H9 (cell line): ENCODE measurements at regions not wholly inside any gene's neighbourhood (a gene's known extent, or its start where the extent isn't known, plus 50 kb on each side); places are given as distances from the start of the nearest gene placed in this dataset.

Experiments used
- DNase-seq: peaks from one replicate; pipeline ENCODE4 v3.0.0-alpha.2; 2017
- H2AFZ ChIP-seq: one replicate; pipeline ENCODE4 v1.6.1; 2013; ENCODE audit warnings: mild to moderate bottlenecking, low read length, control low read depth, moderate library complexity
- H2AK5ac ChIP-seq: 2 replicates; pipeline ENCODE4 v1.6.1; 2013; ENCODE audit warnings: low read length, control low read depth, mixed read lengths; ENCODE audit not compliant: insufficient read length
- H2BK120ac ChIP-seq: one replicate; pipeline ENCODE4 v1.6.1; 2013; ENCODE audit warnings: low read depth, mild to moderate bottlenecking, low read length, control low read depth, inconsistent platforms; ENCODE audit not compliant: poor library complexity, severe bottlenecking
- H2BK12ac ChIP-seq: 2 replicates; pipeline ENCODE4 v1.6.1; 2013; ENCODE audit warnings: low read length, control low read depth, mixed read lengths, low read depth; ENCODE audit not compliant: insufficient read length
- H2BK15ac ChIP-seq: 2 replicates; pipeline ENCODE4 v1.6.1; 2013; ENCODE audit warnings: low read depth, low read length, control low read depth
- H2BK20ac ChIP-seq: one replicate; pipeline ENCODE4 v1.6.1; 2013; ENCODE audit warnings: low read depth, mild to moderate bottlenecking, low read length, control low read depth, inconsistent platforms; ENCODE audit not compliant: poor library complexity, severe bottlenecking
- H2BK5ac ChIP-seq: 2 replicates; pipeline ENCODE4 v1.6.1; 2013; ENCODE audit warnings: low read length, control low read depth, mixed read lengths; ENCODE audit not compliant: insufficient read length
- H3K14ac ChIP-seq: 2 replicates; pipeline ENCODE4 v1.6.1; 2013; ENCODE audit warnings: low read length, control low read depth; ENCODE audit not compliant: insufficient read depth
- H3K18ac ChIP-seq: 2 replicates; pipeline ENCODE4 v1.6.1; 2013; ENCODE audit warnings: low read depth, mild to moderate bottlenecking, mixed read lengths, low read length, control low read depth; ENCODE audit not compliant: insufficient read length
- H3K23ac ChIP-seq: 2 replicates; pipeline ENCODE4 v1.6.1; 2013; ENCODE audit warnings: low read length, control low read depth, mixed read lengths, low read depth; ENCODE audit not compliant: insufficient read length
- H3K23me2 ChIP-seq: 2 replicates; pipeline ENCODE4 v1.6.1; 2013; ENCODE audit warnings: low read depth, mild to moderate bottlenecking, mixed read lengths, low read length, control low read depth; ENCODE audit not compliant: insufficient read length, poor library complexity, severe bottlenecking
- H3K27ac ChIP-seq: 2 replicates; pipeline ENCODE4 v1.5.1; 2013; ENCODE audit warnings: low read length, control low read depth, mixed read lengths, low read depth; ENCODE audit not compliant: insufficient read length
- H3K27me3 ChIP-seq: 2 replicates; pipeline ENCODE4 v1.6.1; 2013; ENCODE audit warnings: low read length, control low read depth, inconsistent platforms; ENCODE audit not compliant: insufficient read depth
- H3K4ac ChIP-seq: 2 replicates; pipeline ENCODE4 v1.6.1; 2013; ENCODE audit warnings: low read depth, mild to moderate bottlenecking, control low read depth, inconsistent platforms, low read length, moderate library complexity
- H3K4me1 ChIP-seq: 2 replicates; pipeline ENCODE4 v1.6.1; 2013; ENCODE audit warnings: low read length, control low read depth, inconsistent platforms; ENCODE audit not compliant: insufficient read depth
- H3K4me2 ChIP-seq: 2 replicates; pipeline ENCODE4 v1.6.1; 2013; ENCODE audit warnings: low read length, control low read depth, mixed read lengths; ENCODE audit not compliant: insufficient read length, insufficient read depth
- H3K56ac ChIP-seq: 2 replicates; pipeline ENCODE4 v1.6.1; 2013; ENCODE audit warnings: low read depth, mild to moderate bottlenecking, mixed read lengths, low read length, control low read depth; ENCODE audit not compliant: insufficient read length
- H3K79me1 ChIP-seq: 2 replicates; pipeline ENCODE4 v1.6.1; 2013; ENCODE audit warnings: low read depth, mild to moderate bottlenecking, moderate library complexity, low read length, control low read depth, inconsistent platforms; ENCODE audit not compliant: insufficient read depth, poor library complexity, severe bottlenecking
- H3K79me2 ChIP-seq: 2 replicates; pipeline ENCODE4 v1.6.1; 2013; ENCODE audit warnings: low read length, control low read depth, inconsistent platforms; ENCODE audit not compliant: insufficient read depth
- H3K9ac ChIP-seq: 2 replicates; pipeline ENCODE4 v1.6.1; 2013; ENCODE audit warnings: low read length, control low read depth, mixed read lengths; ENCODE audit not compliant: insufficient read length; ENCODE audit errors: extremely low read depth
- H3K9me3 ChIP-seq: one replicate; pipeline ENCODE4 v1.6.1; 2013; ENCODE audit warnings: low read depth, low read length, inconsistent platforms; ENCODE audit not compliant: control insufficient read depth
- H3T11ph ChIP-seq: one replicate; pipeline ENCODE4 v1.6.1; 2013; ENCODE audit warnings: mild to moderate bottlenecking, low read length, control low read depth, inconsistent platforms
- H4K20me1 ChIP-seq: one replicate; pipeline ENCODE4 v1.6.1; 2013; ENCODE audit not compliant: control insufficient read depth, insufficient read length, insufficient read depth
- H4K5ac ChIP-seq: 2 replicates; pipeline ENCODE4 v1.6.1; 2013; ENCODE audit warnings: low read depth, mild to moderate bottlenecking, mixed read lengths, low read length, control low read depth; ENCODE audit not compliant: insufficient read length
- H4K8ac ChIP-seq: replicated peaks from 2 replicates; pipeline ENCODE4 v1.6.1; 2013; ENCODE audit warnings: low read length, control low read depth, mixed read lengths, low read depth; ENCODE audit not compliant: insufficient read length
- H4K91ac ChIP-seq: 2 replicates; pipeline ENCODE4 v1.6.1; 2013; ENCODE audit warnings: low read depth, mild to moderate bottlenecking, moderate library complexity, mixed read lengths, low read length, control low read depth; ENCODE audit not compliant: insufficient read length
- H3K27ac Mint-ChIP-seq, 3 experiments: 2 replicates in 2 of 3; 3 replicates in 1 of 3; pipeline ENCODE4 v1.8.0; 2020 to 2021; ENCODE audit warnings: mixed read lengths in 3 of 3, mild to moderate bottlenecking in 1 of 3, moderate library complexity in 1 of 3
- H3K27me3 Mint-ChIP-seq: 2 replicates; pipeline ENCODE4 v1.8.0; 2021; ENCODE audit warnings: low read depth, mild to moderate bottlenecking, moderate library complexity, mixed read lengths
- H3K36me3 Mint-ChIP-seq, 3 experiments: 2 replicates in 2 of 3; 3 replicates in 1 of 3; pipeline ENCODE4 v1.8.0; 2020 to 2021; ENCODE audit warnings: low read depth in 3 of 3, mixed read lengths in 3 of 3; ENCODE audit not compliant: insufficient read depth in 1 of 3
- H3K4me1 Mint-ChIP-seq, 2 experiments: 2 replicates each; pipeline ENCODE4 v1.8.0; 2020; ENCODE audit warnings: mixed read lengths in 2 of 2
- H3K4me3 Mint-ChIP-seq, 2 experiments: 2 replicates in 1 of 2; 3 replicates in 1 of 2; pipeline ENCODE4 v1.8.0; 2020 to 2021; ENCODE audit warnings: mild to moderate bottlenecking in 2 of 2, mixed read lengths in 2 of 2, moderate library complexity in 1 of 2
- H3K9me3 Mint-ChIP-seq, 2 experiments: 2 replicates in 1 of 2; 3 replicates in 1 of 2; pipeline ENCODE4 v1.8.0; 2020; ENCODE audit warnings: mild to moderate bottlenecking in 2 of 2, mixed read lengths in 2 of 2, moderate library complexity in 1 of 2
- CTCF ChIP-seq: fragments of 200-600 bp; sonication (generic); conservative IDR thresholded peaks from 3 replicates; pipeline ENCODE4 v1.8.0; 2021; ENCODE audit warnings: antibody characterized with exemption, mild to moderate bottlenecking
- WGBS: extraction: QIAGEN DNeasy Blood & Tissue Kit; methylation state at CpG from one replicate; pipeline ENCODE4 v1.1.7; 2013; ENCODE audit warnings: missing lambda C conversion rate, low lambda C conversion rate, mixed read lengths; ENCODE audit not compliant: insufficient read length; ENCODE audit errors: extremely low coverage; 5-methylcytosine and 5-hydroxymethylcytosine counted together

- Histone ChIP-seq H3T11ph (no peak overlapping the region), H3K9ac (no peak overlapping the region), H2BK20ac (no peak overlapping the region), H4K20me1 (no peaks in the 10 kb centered on the region), H2AFZ (no peak overlapping the region), H3K79me1 (no peaks in the 10 kb centered on the region), H2BK12ac (no peak overlapping the region), H3K4me1 (no peaks in the 10 kb centered on the region), H3K56ac (no peak overlapping the region), H2BK5ac (no peak overlapping the region), H3K27me3 (no peaks in the 10 kb centered on the region), H3K18ac (no peak overlapping the region), H3K27ac (no peak overlapping the region), H3K9me3 (no peaks in the 10 kb centered on the region), H4K8ac (no peak overlapping the region), H3K14ac (no peak overlapping the region), H3K4me2 (no peak overlapping the region), H3K4ac (no peak overlapping the region), H2BK15ac (no peak overlapping the region), H2AK5ac (no peak overlapping the region), H3K23me2 (no peaks in the 10 kb centered on the region), H3K23ac (no peak overlapping the region), H2BK120ac (no peak overlapping the region), H4K91ac (no peak overlapping the region), H3K79me2 (no peaks in the 10 kb centered on the region), H4K5ac (no peak overlapping the region)
- no peak overlapping the region for H3K27ac Mint-ChIP-seq
- no peak for TF ChIP-seq CTCF
- DNase-seq, result peak; percentile 31
- no peak overlapping the region for H3K4me3 Mint-ChIP-seq
- WGBS, result no CpG with 5 or more reads among the region's 3 CpGs
- H3K4me1 Mint-ChIP-seq, result peaks cover 9 to 12% of the 10 kb centered on the region in 2 experiments
- H3K27me3 Mint-ChIP-seq, result peaks cover 46% of the 10 kb centered on the region
- no peaks in the 10 kb centered on the region; a peak in 1 of 5 replicates for H3K9me3 Mint-ChIP-seq
- H3K36me3 Mint-ChIP-seq, result no peaks in the 10 kb centered on the region
These were observed 286.3 kb upstream of the UGT8 start for GRCh38 chr4:114312338-114312737.
